Aorta (tissue), 5 donors: ENCODE measurements at regions not wholly inside any gene's neighbourhood (a gene's known extent, or its start where the extent isn't known, plus 50 kb on each side); places are given as distances from the start of the nearest gene placed in this dataset.

Source experiments
- ATAC-seq: fragments of 200-7000 bp; cut with Tn5 transposase; one replicate; pipeline ENCODE4 v1.9.1; 2022; ENCODE audit warnings: moderate library complexity; ENCODE audit not compliant: low FRiP score
- DNase-seq, 2 donors: peaks; one replicate each; pipeline ENCODE4 v3.0.0-alpha.2; 2020
- H3K27ac ChIP-seq, 2 donors: one replicate each; pipeline ENCODE4 v1.5.1; 2013; ENCODE audit warnings: low read length in 2 of 2, mild to moderate bottlenecking in 2 of 2, moderate library complexity in 2 of 2, control low read depth in 1 of 2, inconsistent platforms in 1 of 2, low read depth in 1 of 2
- H3K27me3 ChIP-seq, 2 donors: one replicate each; pipeline ENCODE4 v1.6.1; 2013; ENCODE audit warnings: control low read depth in 1 of 2, low read length in 1 of 2, mild to moderate bottlenecking in 1 of 2, moderate library complexity in 1 of 2; ENCODE audit not compliant: insufficient read depth in 2 of 2, control insufficient read depth in 1 of 2
- H3K36me3 ChIP-seq, 2 donors: one replicate each; pipeline ENCODE4 v1.6.1; 2013; ENCODE audit warnings: control low read depth in 1 of 2, low read length in 1 of 2, mild to moderate bottlenecking in 1 of 2; ENCODE audit not compliant: insufficient read depth in 2 of 2, control insufficient read depth in 1 of 2
- H3K4me1 ChIP-seq, 2 donors: one replicate each; pipeline ENCODE4 v1.6.1; 2013; ENCODE audit warnings: low read length in 2 of 2, control low read depth in 1 of 2, mild to moderate bottlenecking in 1 of 2, moderate library complexity in 1 of 2; ENCODE audit not compliant: insufficient read depth in 2 of 2, control insufficient read depth in 1 of 2
- H3K4me3 ChIP-seq, 2 donors: one replicate each; pipeline ENCODE4 v1.5.1; 2013; ENCODE audit warnings: low read length in 2 of 2, control low read depth in 1 of 2, mild to moderate bottlenecking in 1 of 2
- H3K9me3 ChIP-seq: one replicate; pipeline ENCODE4 v1.6.1; 2013; ENCODE audit warnings: mild to moderate bottlenecking, low read length; ENCODE audit not compliant: control insufficient read depth
- WGBS, 2 donors: extraction: QIAGEN DNeasy Blood & Tissue Kit; methylation state at CpG; one replicate each; pipeline ENCODE4 v1.1.7; 2013; 5-methylcytosine and 5-hydroxymethylcytosine counted together
- intact Hi-C, 2 donors: fragments of 100-400 bp; cut with DNase I; formaldehyde crosslinking; loops; one replicate each; pipeline versions ENCODE4 v1.14.2 to v1.15.0; 2022
- donor health status: healthy with polysubstance abuse.
- donor health status: Bipolar disorder and iron deficiency.
- donor health status: DM: no; HTN: no; CAD: no.
- donor health status: DM: no; HTN: no; CAD: no.
- donor health status: DM: yes; HTN: yes; CAD: no.

DNA sequence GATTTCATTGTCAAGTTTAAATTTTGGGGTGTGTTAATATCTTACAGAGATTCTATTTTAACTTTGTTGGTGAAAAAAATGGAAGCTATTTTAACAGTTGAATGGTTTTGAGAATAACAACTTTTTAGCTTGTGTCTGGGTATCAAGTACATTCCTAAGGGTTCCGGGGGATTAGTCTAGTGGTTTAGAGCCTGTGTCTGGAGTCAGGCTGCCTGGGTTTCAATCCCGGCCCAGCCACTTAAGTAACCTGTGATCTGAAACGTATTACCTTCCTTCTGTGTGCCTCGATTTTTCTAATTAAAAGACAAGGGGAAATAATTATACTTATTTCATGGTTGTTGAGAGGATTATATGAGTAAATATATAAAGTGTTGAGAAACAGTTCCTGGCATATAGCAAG, 288.6 kb upstream of the NR3C2 start:
- H3K36me3 ChIP-seq: no peaks in the 10 kb centered on the region
- no peaks in the 10 kb centered on the region for H3K27me3 ChIP-seq
- 74 to 79% methylated on average over 4 of the region's 4 CpGs for WGBS, 2 donors
- H3K4me3 ChIP-seq: no peak overlapping the region
- no peaks in the 10 kb centered on the region for H3K9me3 ChIP-seq
- no peak overlapping the region for H3K27ac ChIP-seq
- intact Hi-C loops: no loop called here
- ATAC-seq (no peak), DNase-seq (no peak)
- no peaks in the 10 kb centered on the region for H3K4me1 ChIP-seq

DNA sequence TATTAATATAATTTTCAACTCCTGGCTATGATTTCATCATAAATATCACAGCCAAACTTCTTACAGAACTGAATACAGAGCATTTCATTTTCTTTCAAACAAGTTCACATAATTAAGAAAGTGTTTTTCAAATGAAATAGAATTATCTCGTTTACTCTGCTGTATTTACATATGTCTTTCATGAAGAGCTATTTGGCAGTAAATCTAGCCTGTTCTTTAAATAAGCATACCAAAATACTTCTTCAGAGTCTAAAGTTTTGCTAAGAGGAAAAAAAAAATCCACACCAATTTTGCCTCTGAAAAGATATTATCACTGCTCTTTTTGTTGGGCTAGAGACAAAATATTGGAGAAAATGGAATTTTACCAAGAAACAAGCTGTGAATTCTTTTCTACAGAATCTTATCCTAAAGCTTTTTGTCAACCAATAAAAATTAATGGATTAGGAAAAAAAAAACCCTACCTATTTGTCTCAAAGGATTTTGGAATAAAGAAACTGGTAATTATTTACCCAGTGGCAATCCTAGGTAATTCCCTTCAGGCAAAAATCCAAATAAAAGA, 287.9 kb upstream of the NR3C2 start:
- 2 to 9% methylated on average over 1 of the region's 1 CpG for WGBS, 2 donors
- no peak overlapping the region for H3K27ac ChIP-seq
- no peaks in the 10 kb centered on the region for H3K9me3 ChIP-seq
- H3K36me3 ChIP-seq: no peaks in the 10 kb centered on the region
- no peaks in the 10 kb centered on the region for H3K27me3 ChIP-seq
- no peak overlapping the region for H3K4me3 ChIP-seq
- intact Hi-C loops: no loop called here
- ATAC-seq (no peak), DNase-seq (no peak)
- no peaks in the 10 kb centered on the region for H3K4me1 ChIP-seq

DNA sequence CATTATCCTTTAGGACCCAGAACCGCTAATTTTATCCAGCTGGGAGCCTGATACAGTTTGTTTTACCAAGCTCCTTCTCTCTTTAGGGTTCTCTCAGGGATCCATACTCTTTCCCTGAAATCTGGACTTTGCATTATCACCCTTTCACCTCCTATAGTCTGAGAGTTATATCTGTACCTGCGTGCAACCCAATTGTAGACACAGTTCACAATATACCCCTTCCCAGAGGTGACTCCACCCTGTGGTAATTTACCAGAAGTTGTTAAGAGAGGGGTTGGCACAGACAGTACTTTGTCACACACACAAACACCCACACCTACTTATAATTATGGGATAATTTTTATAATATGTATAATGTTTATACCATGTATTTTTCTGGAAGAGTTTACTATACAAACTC, 275.8 kb upstream of the NR3C2 start:
- Histone ChIP-seq H3K36me3 (no peaks in the 10 kb centered on the region), H3K27ac (no peak overlapping the region), H3K4me3 (no peak overlapping the region), H3K27me3 (no peaks in the 10 kb centered on the region), H3K4me1 (no peaks in the 10 kb centered on the region), H3K9me3 (no peaks in the 10 kb centered on the region)
- DNase-seq (no peak), ATAC-seq (no peak)
- intact Hi-C loops: no loop called here
- WGBS, 2 donors: 88 to 90% methylated on average over 2 of the region's 2 CpGs

DNA sequence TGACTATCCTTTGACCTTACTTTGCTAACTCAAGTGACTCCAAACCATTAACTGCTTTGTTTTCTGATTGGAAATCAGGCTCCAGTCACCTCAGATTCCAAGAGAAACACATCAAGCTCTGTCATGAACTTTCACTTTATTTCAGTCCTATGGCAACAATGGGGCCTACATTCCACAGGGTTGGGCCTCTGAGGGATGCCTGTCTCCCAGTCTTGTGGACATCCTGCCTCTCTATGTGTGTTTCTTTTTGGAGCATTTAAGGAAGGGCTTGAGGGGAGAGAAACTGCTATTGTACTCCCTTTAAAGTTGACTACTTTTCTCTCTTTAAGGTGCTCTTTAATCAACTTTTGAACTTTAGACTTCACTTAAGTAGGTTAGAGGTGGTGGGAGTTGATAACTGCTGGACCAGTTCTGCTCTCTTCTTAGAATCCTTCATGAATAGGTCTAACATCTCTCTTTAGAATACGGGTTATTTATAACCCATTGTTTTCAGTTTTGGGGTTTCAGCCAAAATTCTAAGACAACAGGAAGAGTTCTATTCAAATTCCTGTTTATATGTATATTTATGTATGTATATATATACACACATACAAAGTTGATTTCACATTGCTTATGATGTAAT, 274.3 kb upstream of the NR3C2 start:
- no peaks in the 10 kb centered on the region for H3K27me3 ChIP-seq
- DNase-seq (no peak), ATAC-seq (no peak)
- H3K4me3 ChIP-seq: no peak overlapping the region
- WGBS, 2 donors: 47 to 50% methylated on average over 1 of the region's 1 CpG
- no peak overlapping the region for H3K27ac ChIP-seq
- H3K4me1 ChIP-seq: no peaks in the 10 kb centered on the region
- H3K36me3 ChIP-seq: no peaks in the 10 kb centered on the region
- intact Hi-C loops: no loop called here
- H3K9me3 ChIP-seq: no peaks in the 10 kb centered on the region

DNA sequence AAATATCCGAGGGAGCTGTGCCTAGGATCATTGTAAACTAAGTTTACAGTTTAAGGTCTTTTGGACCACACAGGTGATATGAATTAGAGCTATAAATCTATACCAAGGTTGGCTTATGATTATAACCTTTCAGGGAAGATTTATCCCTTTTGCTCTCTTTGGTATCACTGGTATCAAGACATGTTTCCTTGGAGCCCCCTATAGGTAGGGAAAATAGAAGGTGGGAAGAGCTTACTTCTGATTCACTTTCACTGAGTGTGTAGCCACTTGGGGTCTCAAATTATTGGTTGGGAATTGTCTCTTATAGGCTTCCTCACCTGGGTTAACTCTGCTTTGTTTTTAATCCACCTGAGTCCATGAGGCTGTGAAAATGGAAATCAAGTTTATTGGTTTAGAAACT, 262.1 kb upstream of the NR3C2 start:
- H3K27me3 ChIP-seq: no peaks in the 10 kb centered on the region
- no peaks in the 10 kb centered on the region for H3K9me3 ChIP-seq
- DNase-seq (no peak), ATAC-seq (no peak)
- intact Hi-C loops: no loop called here
- H3K4me1 ChIP-seq: no peaks in the 10 kb centered on the region
- H3K4me3 ChIP-seq: no peak overlapping the region
- H3K27ac ChIP-seq: no peak overlapping the region
- 74 to 77% methylated on average over 1 of the region's 1 CpG for WGBS, 2 donors
- H3K36me3 ChIP-seq: no peaks in the 10 kb centered on the region

DNA sequence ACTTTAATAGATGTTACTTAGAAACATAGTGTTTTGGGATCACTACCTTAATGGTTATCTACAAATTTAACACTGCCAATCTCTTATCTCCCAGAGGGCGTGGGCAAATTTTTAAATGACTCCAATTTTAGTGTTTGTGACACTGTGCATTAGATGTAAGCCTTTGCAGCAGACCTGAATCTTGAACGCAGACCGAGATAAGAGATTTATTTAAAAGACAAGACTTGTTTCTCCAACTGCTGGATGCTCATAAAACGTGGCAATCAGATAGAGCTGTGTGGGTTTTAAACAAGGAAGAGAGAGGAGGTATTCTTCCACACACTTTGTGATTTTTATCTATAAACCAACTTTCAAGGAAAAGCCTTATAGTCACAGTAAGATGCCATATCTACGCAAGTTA, 252.5 kb upstream of the NR3C2 start:
- intact Hi-C loops: no loop called here
- Histone ChIP-seq H3K27ac (no peak overlapping the region), H3K36me3 (no peaks in the 10 kb centered on the region), H3K4me3 (no peak overlapping the region), H3K4me1 (no peaks in the 10 kb centered on the region), H3K9me3 (no peaks in the 10 kb centered on the region), H3K27me3 (no peaks in the 10 kb centered on the region)
- DNase-seq (no peak), ATAC-seq (no peak)
- 56 to 61% methylated on average over 5 of the region's 5 CpGs for WGBS, 2 donors

DNA sequence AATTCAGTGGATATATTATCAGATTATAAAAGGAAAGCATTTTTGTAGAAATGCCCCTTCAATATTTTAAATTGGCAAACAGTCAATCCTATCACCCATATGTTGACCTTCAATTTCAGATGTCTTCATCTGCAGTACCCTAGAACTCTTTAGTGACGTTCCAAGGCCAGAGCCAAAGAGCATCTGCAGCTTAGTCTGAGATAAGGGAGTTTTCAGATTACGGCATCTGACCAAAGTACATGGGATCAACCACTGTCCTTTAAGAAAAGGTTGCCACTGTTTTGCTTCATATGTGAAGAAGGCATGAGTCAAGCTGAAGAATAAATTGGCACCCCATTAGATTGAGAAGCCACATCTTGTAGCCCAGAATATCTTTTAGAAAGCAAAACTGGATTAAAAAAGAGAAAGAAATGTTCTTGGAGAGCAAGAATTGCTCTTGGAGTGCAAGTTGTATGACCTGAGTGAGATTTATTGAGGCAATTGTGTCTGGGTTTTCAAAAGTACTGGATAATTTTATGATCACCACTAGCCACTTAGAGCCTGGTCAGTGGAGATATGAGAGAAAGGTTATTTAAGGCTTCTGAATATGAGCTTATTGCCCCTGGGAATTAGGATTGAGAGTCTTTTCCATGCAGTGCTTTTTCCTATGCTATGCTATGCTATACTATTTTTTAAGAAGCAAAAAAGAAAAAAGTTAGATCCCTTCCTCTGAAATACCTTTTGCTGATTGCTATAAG, 251.9 kb upstream of the NR3C2 start:
- no peak for DNase-seq
- Histone ChIP-seq H3K27me3 (no peaks in the 10 kb centered on the region), H3K36me3 (no peaks in the 10 kb centered on the region), H3K9me3 (no peaks in the 10 kb centered on the region), H3K4me1 (no peaks in the 10 kb centered on the region), H3K27ac (no peak overlapping the region), H3K4me3 (no peak overlapping the region)
- 74 to 75% methylated on average over 2 of the region's 2 CpGs for WGBS, 2 donors
- no peak for ATAC-seq
- intact Hi-C loops: no loop called here

DNA sequence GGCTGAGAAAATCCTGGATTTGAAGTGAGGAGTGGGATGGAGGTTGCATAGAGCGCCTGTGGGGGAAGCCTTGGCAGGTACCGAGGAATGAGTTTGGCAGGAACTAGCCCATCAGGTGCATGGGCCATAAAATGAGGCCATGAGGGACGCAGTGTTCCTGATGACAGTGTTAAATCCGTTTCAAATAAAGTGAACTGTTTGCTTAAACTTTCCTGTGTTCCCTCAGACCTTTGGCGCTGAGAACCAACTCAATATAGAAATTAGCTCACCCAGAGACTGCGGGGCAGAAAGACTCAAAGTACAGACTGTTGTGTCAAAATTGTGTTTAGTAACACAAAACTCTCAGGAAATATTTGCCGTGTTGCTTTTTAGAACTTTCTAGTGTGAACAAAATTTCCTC, 250.0 kb upstream of the NR3C2 start:
- intact Hi-C loops: no loop called here
- 60 to 61% methylated on average over 7 of the region's 7 CpGs for WGBS, 2 donors

DNA sequence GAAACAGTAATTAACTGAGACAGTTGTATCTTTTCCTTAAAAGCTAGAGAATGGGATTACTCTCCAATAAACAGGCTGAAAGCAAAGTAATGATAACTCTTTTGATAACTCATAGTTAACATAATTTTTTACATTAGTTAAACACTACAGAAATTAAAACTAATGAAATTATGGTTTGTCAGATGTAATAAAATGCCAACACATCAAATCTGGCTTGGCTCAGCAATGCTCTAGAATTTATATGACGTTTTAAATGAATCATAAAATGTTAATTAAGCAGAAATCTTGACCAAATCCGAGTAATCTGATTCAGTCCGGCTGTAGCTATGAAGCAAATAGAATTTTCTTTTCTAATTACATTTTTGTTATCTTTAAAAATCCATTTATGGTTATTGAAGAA, 244.2 kb upstream of the NR3C2 start:
- intact Hi-C loops: no loop called here
- H3K36me3 ChIP-seq: no peaks in the 10 kb centered on the region
- 65 to 71% methylated on average over 3 of the region's 3 CpGs for WGBS, 2 donors
- no peak overlapping the region for H3K27ac ChIP-seq
- no peaks in the 10 kb centered on the region for H3K27me3 ChIP-seq
- no peak overlapping the region for H3K4me3 ChIP-seq
- ATAC-seq (no peak), DNase-seq (no peak)
- no peaks in the 10 kb centered on the region for H3K4me1 ChIP-seq
- no peaks in the 10 kb centered on the region for H3K9me3 ChIP-seq

More for the DNA sequence above, 250.0 kb upstream of the NR3C2 start:
- H3K36me3 ChIP-seq: no peaks in the 10 kb centered on the region
- no peaks in the 10 kb centered on the region for H3K9me3 ChIP-seq
- H3K4me1 ChIP-seq: no peaks in the 10 kb centered on the region
- ATAC-seq: no peak
- no peak for DNase-seq
- no peaks in the 10 kb centered on the region for H3K27me3 ChIP-seq
- H3K27ac ChIP-seq: no peak overlapping the region
- H3K4me3 ChIP-seq: no peak overlapping the region
